ENCODE measurements at regions not wholly inside any gene's neighbourhood (a gene's known extent, or its start where the extent isn't known, plus 50 kb on each side); places are given as distances from the start of the nearest gene placed in this dataset.
A peak's percentile ranks its signal among the peaks of the same experiment; 100 is the strongest.

GRCh38 chr13:52968074-52968700 is 60.4 kb upstream of the OLFM4 start (continued):
- TF ChIP-seq REST (IDR thresholded peaks at IDR 0.05; ENCODE audit: borderline replicate concordance in 1 of 2, low read depth in 1 of 2, low read length in 2 of 2) (peak; percentile 71 to 94), THAP11 (CRISPR knock-in tag; IDR thresholded peaks at IDR 0.05) (0 out of 2 replicates have a peak, but pooled peaks have one; percentile 24), SNAPC5 (CRISPR knock-in tag; IDR thresholded peaks at IDR 0.05; ENCODE audit: borderline replicate concordance) (no peak), TGIF2 (CRISPR knock-in tag; IDR thresholded peaks at IDR 0.05) (0 out of 2 replicates have a peak, but pooled peaks have one; percentile 35), ZEB1 (IDR thresholded peaks at IDR 0.05; ENCODE audit: insufficient replicate concordance, low read depth) (no peak), GATAD1 (CRISPR knock-in tag; IDR thresholded peaks at IDR 0.05) (peak; percentile 36; the same call in 1 of the 2 replicates), POGK (CRISPR knock-in tag; conservative IDR thresholded peaks at IDR 0.05) (0 out of 2 replicates have a peak, but pooled peaks have one; percentile 22), ZNF296 (CRISPR knock-in tag; conservative IDR thresholded peaks at IDR 0.05) (no peak), ZNF605 (CRISPR knock-in tag; IDR thresholded peaks at IDR 0.05) (no peak), TCF7 (IDR thresholded peaks at IDR 0.05; ENCODE audit: low read depth) (no peak), ZNF574 (CRISPR knock-in tag; IDR thresholded peaks at IDR 0.05) (0 out of 2 replicates have a peak, but pooled peaks have one; percentile 34), ZNF331 (CRISPR knock-in tag; IDR thresholded peaks at IDR 0.05) (0 out of 2 replicates have a peak, but pooled peaks have one; percentile 29), ZKSCAN8 (CRISPR knock-in tag; IDR thresholded peaks at IDR 0.05; ENCODE audit: borderline replicate concordance) (no peak), ZNF12 (CRISPR knock-in tag; IDR thresholded peaks at IDR 0.05) (peak; percentile 57; the same call in 1 of the 2 replicates), STAG1 (CRISPR knock-in tag; IDR thresholded peaks at IDR 0.05) (peak; percentile 83), ZNF350 (CRISPR knock-in tag; IDR thresholded peaks at IDR 0.05; ENCODE audit: borderline replicate concordance, low read depth) (no peak), MLXIP (CRISPR knock-in tag; IDR thresholded peaks at IDR 0.05; ENCODE audit: borderline replicate concordance) (no peak), FOSL2 (CRISPR knock-in tag; IDR thresholded peaks at IDR 0.05) (peak; percentile 35; the same call in 1 of the 2 replicates)

All from HepG2 (cell line).